SK-N-SH (cell line): ENCODE measurements at regions not wholly inside any gene's neighbourhood (a gene's known extent, or its start where the extent isn't known, plus 50 kb on each side); places are given as distances from the start of the nearest gene placed in this dataset.
"Not testable (repeated sequence)": the region's sequence is repeated elsewhere in the genome, so short reads cannot be mapped to it uniquely, and the experiment has no call there.

Source experiments
- CTCF ChIA-PET: fragments of 300-600, 350-600 bp; formaldehyde crosslinking; extraction: SDS; loops from one replicate; lab custom pipeline; 2021; lab: Yijun Ruan, JAX
- POLR2A ChIA-PET: fragments of 350-600 bp; sonication (Branson Sonifier 250); formaldehyde crosslinking; extraction: SDS; loops from one replicate; lab custom pipeline; 2020; ENCODE audit warnings: antibody characterized with exemption, inconsistent platforms; lab: Yijun Ruan, JAX
- DNase-seq: peaks from one replicate; pipeline ENCODE4 v3.0.0; 2012
- H2AFZ ChIP-seq: fragments of 200-600 bp; sonication (generic); 2 replicates; pipeline ENCODE4 v1.8.1; 2016; ENCODE audit warnings: antibody characterized with exemption, mild to moderate bottlenecking, low read depth
- H3F3A ChIP-seq: fragments of 200-600 bp; sonication (generic); replicated peaks from 2 replicates; pipeline ENCODE3; 2016; ENCODE audit warnings: antibody characterized with exemption, mild to moderate bottlenecking; ENCODE audit not compliant: insufficient read depth
- H3K27ac ChIP-seq, 2 experiments: fragments of 200-500 bp in 1 of 2; fragments of 200-600 bp in 1 of 2; sonication (Bioruptor generic) in 1 of 2; sonication (generic), shearing (Covaris generic) in 1 of 2; 2 replicates each; pipeline versions ENCODE4 v1.5.1 to v1.6.1; 2014 to 2016; ENCODE audit warnings: low read depth in 2 of 2, inconsistent platforms in 1 of 2, low read length in 1 of 2, mild to moderate bottlenecking in 1 of 2, mixed read lengths in 1 of 2
- H3K27me3 ChIP-seq: fragments of 200-600 bp; sonication (generic), shearing (Covaris generic); 2 replicates; pipeline ENCODE4 v1.6.1; 2016; ENCODE audit warnings: mixed run types; ENCODE audit not compliant: insufficient read depth
- H3K36me3 ChIP-seq, 2 experiments: fragments of 200-500 bp in 1 of 2; fragments of 200-600 bp in 1 of 2; sonication (Bioruptor generic) in 1 of 2; sonication (generic) in 1 of 2; replicated peaks in 1 of 2; 2 replicates each; pipeline versions ENCODE3 to v1.5.1; 2014 to 2016; ENCODE audit warnings: low read length in 1 of 2, mild to moderate bottlenecking in 1 of 2; ENCODE audit not compliant: insufficient read depth in 2 of 2, control insufficient read depth in 1 of 2
- H3K4me1 ChIP-seq, 2 experiments: fragments of 200-500 bp in 1 of 2; fragments of 200-600 bp in 1 of 2; sonication (Bioruptor generic) in 1 of 2; sonication (generic), shearing (Covaris generic) in 1 of 2; 2 replicates each; pipeline versions ENCODE4 v1.5.1 to v1.6.1; 2014 to 2016; ENCODE audit warnings: low read depth in 1 of 2, low read length in 1 of 2, mixed run types in 1 of 2; ENCODE audit not compliant: insufficient read depth in 2 of 2, control insufficient read depth in 1 of 2
- H3K4me2 ChIP-seq: fragments of 200-600 bp; sonication (generic), shearing (Covaris generic); 2 replicates; pipeline ENCODE4 v1.6.1; 2017; ENCODE audit warnings: mixed run types
- H3K4me3 ChIP-seq, 2 experiments: fragments of 200-500 bp in 1 of 2; fragments of 200-600 bp in 1 of 2; sonication (Bioruptor generic) in 1 of 2; sonication (generic), shearing (Covaris generic) in 1 of 2; 2 replicates each; pipeline versions ENCODE4 v1.5.1 to v1.8.1; 2014 to 2016; ENCODE audit warnings: low read depth in 2 of 2, inconsistent platforms in 1 of 2, low read length in 1 of 2, mild to moderate bottlenecking in 1 of 2, mixed read lengths in 1 of 2, moderate library complexity in 1 of 2
- H3K79me2 ChIP-seq: fragments of 200-600 bp; sonication (generic); 2 replicates; pipeline ENCODE4 v1.8.1; 2017; ENCODE audit warnings: mild to moderate bottlenecking; ENCODE audit not compliant: insufficient read depth
- H3K9ac ChIP-seq: fragments of 200-600 bp; sonication (generic); 2 replicates; pipeline ENCODE4 v1.6.1; 2017; ENCODE audit warnings: mixed run types
- H3K9me2 ChIP-seq: fragments of 200-600 bp; sonication (generic); 2 replicates; pipeline ENCODE4 v1.6.1; 2017; ENCODE audit warnings: mixed run types
- H3K9me3 ChIP-seq: fragments of 200-600 bp; sonication (generic); 2 replicates; pipeline ENCODE4 v1.6.1; 2017; ENCODE audit warnings: mixed run types, mild to moderate bottlenecking, moderate library complexity
- H4K20me1 ChIP-seq: fragments of 200-600 bp; sonication (generic); 2 replicates; pipeline ENCODE4 v1.6.1; 2017; ENCODE audit warnings: mild to moderate bottlenecking, mixed run types; ENCODE audit not compliant: insufficient read depth
- CHD2 ChIP-seq: fragments of 150-350 bp; IDR thresholded peaks from 2 replicates; pipeline ENCODE4 v1.6.1; 2018; ENCODE audit warnings: low read length; ENCODE audit not compliant: partially characterized antibody
- EP300 ChIP-seq, 2 experiments: IDR thresholded peaks; 2 replicates each; pipeline versions ENCODE4 v1.4.0 to v1.6.1; 2012; ENCODE audit warnings: borderline replicate concordance in 1 of 2, low read depth in 1 of 2, low read length in 1 of 2
- FOSL2 ChIP-seq: IDR thresholded peaks from 2 replicates; pipeline ENCODE4 v1.4.0; 2012; ENCODE audit warnings: low read depth, mild to moderate bottlenecking, moderate library complexity, borderline replicate concordance
- MEF2A ChIP-seq: IDR thresholded peaks from 2 replicates; pipeline ENCODE4 v1.4.0; 2012; ENCODE audit warnings: low read depth, borderline replicate concordance
- POLR2AphosphoS5 ChIP-seq: IDR thresholded peaks from 2 replicates; pipeline ENCODE4 v1.6.1; 2012; ENCODE audit warnings: low read depth, low read length
- RFX5 ChIP-seq: IDR thresholded peaks from 2 replicates; pipeline ENCODE4 v1.6.1; 2012; ENCODE audit warnings: mild to moderate bottlenecking, improper control_type of control experiment, low read length
- TAF1 ChIP-seq: IDR thresholded peaks from 2 replicates; pipeline ENCODE4 v1.6.1; 2012; ENCODE audit warnings: low read depth, mild to moderate bottlenecking, low read length, moderate library complexity, borderline replicate concordance
- WGBS: methylation state at CpG from one replicate; pipeline ENCODE4 v1.1.6; 2017; ENCODE audit warnings: low lambda C conversion rate; 5-methylcytosine and 5-hydroxymethylcytosine counted together
- TF ChIP-seq, protein P1 (sequence below): IDR thresholded peaks from 2 replicates; pipeline ENCODE4 v1.4.0; 2012; ENCODE audit warnings: low read depth
- TF ChIP-seq, protein P2 (sequence below): IDR thresholded peaks from 2 replicates; pipeline ENCODE4; 2012
- TF ChIP-seq, protein P3 (sequence below): IDR thresholded peaks from 2 replicates; pipeline ENCODE4 v1.4.0; 2012; ENCODE audit warnings: low read depth, borderline replicate concordance

DNA sequence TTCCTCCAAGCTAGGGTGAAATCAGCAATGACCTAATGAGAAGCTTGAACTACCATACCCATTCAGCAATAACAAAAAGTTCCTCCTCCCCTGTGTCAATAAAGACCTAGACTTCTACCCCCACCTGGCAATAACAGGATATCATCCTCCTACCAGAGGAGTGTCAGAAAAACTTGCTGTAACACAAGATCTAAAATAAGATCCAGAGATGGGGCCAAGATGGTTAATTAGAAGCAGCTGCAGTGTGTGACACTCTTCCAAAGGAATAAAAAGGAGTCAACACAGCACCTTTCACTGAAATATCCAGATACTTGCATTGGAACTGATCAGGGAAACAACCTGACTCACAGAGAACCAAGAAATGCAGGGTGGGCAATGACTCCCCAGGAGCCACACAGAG lies 84.4 kb upstream of the ARHGAP42 start:
- H3K4me3 ChIP-seq: no peak overlapping the region
- CTCF ChIA-PET: no interaction called here
- TF ChIP-seq, protein P1, sequence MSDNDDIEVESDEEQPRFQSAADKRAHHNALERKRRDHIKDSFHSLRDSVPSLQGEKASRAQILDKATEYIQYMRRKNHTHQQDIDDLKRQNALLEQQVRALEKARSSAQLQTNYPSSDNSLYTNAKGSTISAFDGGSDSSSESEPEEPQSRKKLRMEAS: no peak
- TF ChIP-seq RFX5 (no peak), POLR2AphosphoS5 (no peak)
- TF ChIP-seq, all 33 proteins: peak for 0
- H3K9me3 ChIP-seq: no peaks in the 10 kb centered on the region
- no peaks in the 10 kb centered on the region for H3K9me2 ChIP-seq
- H3F3A ChIP-seq: no peaks in the 10 kb centered on the region
- POLR2A ChIA-PET: no interaction called here
- H3K36me3 ChIP-seq: no peaks in the 10 kb centered on the region
- DNase-seq: no peak
- H3K4me2 ChIP-seq: no peak overlapping the region
- no peak overlapping the region for H3K27ac ChIP-seq
- no peak overlapping the region for H2AFZ ChIP-seq
- no peaks in the 10 kb centered on the region for H3K4me1 ChIP-seq
- no peaks in the 10 kb centered on the region for H3K79me2 ChIP-seq
- no peak overlapping the region for H3K9ac ChIP-seq
- no peaks in the 10 kb centered on the region; the same call in 1 of the 2 replicates for H3K27me3 ChIP-seq
- H4K20me1 ChIP-seq: no peaks in the 10 kb centered on the region

DNA sequence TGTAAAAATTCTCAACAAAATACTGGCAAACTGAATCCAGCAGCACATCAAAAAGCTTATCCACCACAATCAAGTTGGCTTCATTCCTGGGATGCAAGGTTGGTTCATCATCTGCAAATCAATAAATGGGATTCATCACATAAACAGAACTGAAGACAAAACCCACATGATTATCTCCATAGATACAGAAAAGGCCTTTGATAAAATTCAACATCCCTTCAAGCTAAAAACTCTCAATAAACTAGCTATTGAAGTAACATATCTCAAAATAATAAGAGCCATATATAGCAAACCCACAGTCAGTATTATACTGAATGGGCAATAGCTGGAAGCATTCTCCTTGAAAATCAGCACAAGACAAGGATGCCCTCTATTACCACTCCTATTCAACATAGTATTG lies 79.3 kb upstream of the ARHGAP42 start:
- DNase-seq, H3K36me3 ChIP-seq, H3K4me2 ChIP-seq, H4K20me1 ChIP-seq, H3F3A ChIP-seq, H3K9me2 ChIP-seq, H3K4me1 ChIP-seq, H3K27me3 ChIP-seq, CTCF ChIA-PET, H2AFZ ChIP-seq, H3K27ac ChIP-seq, H3K4me3 ChIP-seq, POLR2A ChIA-PET, H3K9ac ChIP-seq, H3K79me2 ChIP-seq, H3K9me3 ChIP-seq: not testable (repeated sequence)

DNA sequence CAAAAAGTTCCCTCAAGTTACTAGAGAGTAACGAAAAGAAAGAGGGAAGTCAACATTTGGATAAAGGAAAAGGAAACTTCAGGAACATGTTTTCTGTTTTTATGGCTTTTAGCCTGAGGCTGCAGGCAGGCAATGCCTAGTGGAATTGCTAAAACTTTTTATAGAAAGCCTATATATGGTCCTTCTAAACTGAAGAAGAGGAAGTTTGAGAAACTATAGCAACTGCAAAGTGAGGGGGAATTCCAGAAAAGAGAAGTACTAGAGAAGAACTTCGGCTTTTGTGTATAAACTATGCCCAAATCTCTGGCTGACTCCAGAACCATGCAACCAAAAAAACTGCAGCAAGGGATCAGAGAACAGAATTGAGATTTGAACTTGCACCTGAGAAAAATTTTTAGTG lies 74.3 kb upstream of the ARHGAP42 start:
- no peaks in the 10 kb centered on the region; the same call in 1 of the 2 replicates for H3K9me2 ChIP-seq
- H3K9me3 ChIP-seq: no peaks in the 10 kb centered on the region
- no peak overlapping the region for H3K27ac ChIP-seq
- no peaks in the 10 kb centered on the region for H3F3A ChIP-seq
- H2AFZ ChIP-seq: no peak overlapping the region
- no peak for DNase-seq
- H3K36me3 ChIP-seq: no peaks in the 10 kb centered on the region
- ChIA-PET POLR2A (no interaction called here), CTCF (no interaction called here)
- H3K4me3 ChIP-seq: no peak overlapping the region
- H3K4me2 ChIP-seq: no peak overlapping the region
- no peaks in the 10 kb centered on the region for H3K79me2 ChIP-seq
- H4K20me1 ChIP-seq: no peaks in the 10 kb centered on the region
- no peaks in the 10 kb centered on the region for H3K27me3 ChIP-seq
- H3K4me1 ChIP-seq: no peaks in the 10 kb centered on the region
- WGBS: 1% methylated on average over 2 of the region's 2 CpGs
- TF ChIP-seq, protein P2, sequence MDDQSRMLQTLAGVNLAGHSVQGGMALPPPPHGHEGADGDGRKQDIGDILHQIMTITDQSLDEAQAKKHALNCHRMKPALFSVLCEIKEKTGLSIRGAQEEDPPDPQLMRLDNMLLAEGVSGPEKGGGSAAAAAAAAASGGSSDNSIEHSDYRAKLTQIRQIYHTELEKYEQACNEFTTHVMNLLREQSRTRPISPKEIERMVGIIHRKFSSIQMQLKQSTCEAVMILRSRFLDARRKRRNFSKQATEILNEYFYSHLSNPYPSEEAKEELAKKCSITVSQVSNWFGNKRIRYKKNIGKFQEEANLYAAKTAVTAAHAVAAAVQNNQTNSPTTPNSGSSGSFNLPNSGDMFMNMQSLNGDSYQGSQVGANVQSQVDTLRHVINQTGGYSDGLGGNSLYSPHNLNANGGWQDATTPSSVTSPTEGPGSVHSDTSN: no peak
- TF ChIP-seq, protein P1: no peak
- TF ChIP-seq FOSL2 (no peak), CHD2 (no peak), TAF1 (no peak), RFX5 (no peak), MEF2A (no peak), EP300 (IDR thresholded peaks at IDR 0.05; ENCODE audit: borderline replicate concordance in 1 of 2, low read depth in 1 of 2, low read length in 1 of 2) (no peak)
- TF ChIP-seq, protein P3, sequence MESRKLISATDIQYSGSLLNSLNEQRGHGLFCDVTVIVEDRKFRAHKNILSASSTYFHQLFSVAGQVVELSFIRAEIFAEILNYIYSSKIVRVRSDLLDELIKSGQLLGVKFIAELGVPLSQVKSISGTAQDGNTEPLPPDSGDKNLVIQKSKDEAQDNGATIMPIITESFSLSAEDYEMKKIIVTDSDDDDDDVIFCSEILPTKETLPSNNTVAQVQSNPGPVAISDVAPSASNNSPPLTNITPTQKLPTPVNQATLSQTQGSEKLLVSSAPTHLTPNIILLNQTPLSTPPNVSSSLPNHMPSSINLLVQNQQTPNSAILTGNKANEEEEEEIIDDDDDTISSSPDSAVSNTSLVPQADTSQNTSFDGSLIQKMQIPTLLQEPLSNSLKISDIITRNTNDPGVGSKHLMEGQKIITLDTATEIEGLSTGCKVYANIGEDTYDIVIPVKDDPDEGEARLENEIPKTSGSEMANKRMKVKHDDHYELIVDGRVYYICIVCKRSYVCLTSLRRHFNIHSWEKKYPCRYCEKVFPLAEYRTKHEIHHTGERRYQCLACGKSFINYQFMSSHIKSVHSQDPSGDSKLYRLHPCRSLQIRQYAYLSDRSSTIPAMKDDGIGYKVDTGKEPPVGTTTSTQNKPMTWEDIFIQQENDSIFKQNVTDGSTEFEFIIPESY: no peak
- TF ChIP-seq, all 33 proteins: peak for 0
- H3K9ac ChIP-seq: no peak overlapping the region
